ENCODE measurements at regions not wholly inside any gene's neighbourhood (a gene's known extent, or its start where the extent isn't known, plus 50 kb on each side); places are given as distances from the start of the nearest gene placed in this dataset.

- DNase-seq (no peak), ATAC-seq (ENCODE audit: poor library complexity) (no peak)
- intact Hi-C loops (cut with DNase I), result no loop called here
These were observed 359.2 kb upstream of the THRB start for GRCh38 chr3:24853685-24854490.

GRCh38 chr3:24854748-24855147 lies 360.1 kb upstream of the THRB start:
- DNase-seq (no peak), ATAC-seq (ENCODE audit: poor library complexity) (no peak)
- intact Hi-C loops (cut with DNase I), result no loop called here

- intact Hi-C loops (cut with DNase I), result no loop called here
- ATAC-seq (ENCODE audit: poor library complexity) (no peak), DNase-seq (no peak)
These were observed 363.3 kb upstream of the THRB start for GRCh38 chr3:24857945-24858344.

GRCh38 chr3:24863215-24863614 lies 368.6 kb upstream of the THRB start:
- no peak for DNase-seq
- ATAC-seq (ENCODE audit: poor library complexity), result no peak
- intact Hi-C loops (cut with DNase I), result no loop called here

- intact Hi-C loops (cut with DNase I), result no loop called here
- DNase-seq, result no peak
- no peak for ATAC-seq (ENCODE audit: poor library complexity)
These were observed 373.1 kb upstream of the THRB start for GRCh38 chr3:24867783-24868182.

- ATAC-seq (ENCODE audit: poor library complexity), result no peak
- intact Hi-C loops (cut with DNase I), result no loop called here
These were observed 386.6 kb upstream of the THRB start for GRCh38 chr3:24881239-24881638.

GRCh38 chr3:24886501-24886900 lies 391.9 kb upstream of the THRB start:
- no peak for DNase-seq
- intact Hi-C loops (cut with DNase I), result no loop called here
- no peak for ATAC-seq (ENCODE audit: poor library complexity)

More at GRCh38 chr3:24881239-24881638, 386.6 kb upstream of the THRB start:
- no peak for DNase-seq

GRCh38 chr3:24890012-24890411 lies 395.4 kb upstream of the THRB start:
- intact Hi-C loops (cut with DNase I), result no loop called here
- DNase-seq, result no peak

GRCh38 chr3:24899373-24899772 lies 404.7 kb upstream of the THRB start:
- intact Hi-C loops (cut with DNase I), result no loop called here
- no peak for ATAC-seq (ENCODE audit: poor library complexity)
- no peak for DNase-seq

More at GRCh38 chr3:24890012-24890411, 395.4 kb upstream of the THRB start:
- ATAC-seq (ENCODE audit: poor library complexity), result no peak

- ATAC-seq (ENCODE audit: poor library complexity) (no peak), DNase-seq (no peak)
- intact Hi-C loops (cut with DNase I), result no loop called here
These were observed 405.4 kb upstream of the THRB start for GRCh38 chr3:24899901-24900603.

- DNase-seq (no peak), ATAC-seq (ENCODE audit: poor library complexity) (no peak)
- intact Hi-C loops (cut with DNase I), result no loop called here
These were observed 410.6 kb upstream of the THRB start for GRCh38 chr3:24905266-24905665.

- intact Hi-C loops (cut with DNase I), result no loop called here
- ATAC-seq (ENCODE audit: poor library complexity), result no peak
- no peak for DNase-seq
These were observed 412.5 kb upstream of the THRB start for GRCh38 chr3:24907106-24907505.

- intact Hi-C loops (cut with DNase I), result no loop called here
- no peak for DNase-seq
- no peak for ATAC-seq (ENCODE audit: poor library complexity)
These were observed 416.4 kb upstream of the THRB start for GRCh38 chr3:24911076-24911475.

- no peak for DNase-seq
- ATAC-seq (ENCODE audit: poor library complexity), result no peak
- intact Hi-C loops (cut with DNase I), result no loop called here
These were observed 421.0 kb upstream of the THRB start for GRCh38 chr3:24915639-24916038.

GRCh38 chr3:24917908-24918307 lies 423.3 kb upstream of the THRB start:
- ATAC-seq (ENCODE audit: poor library complexity), result no peak
- DNase-seq, result no peak
- intact Hi-C loops (cut with DNase I), result no loop called here

- intact Hi-C loops (cut with DNase I), result no loop called here
- ATAC-seq (ENCODE audit: poor library complexity), result no peak
These were observed 428.9 kb upstream of the THRB start for GRCh38 chr3:24923570-24923969.

GRCh38 chr3:24929521-24929920 lies 434.9 kb upstream of the THRB start:
- intact Hi-C loops (cut with DNase I), result no loop called here
- ATAC-seq (ENCODE audit: poor library complexity) (no peak), DNase-seq (no peak)

More at GRCh38 chr3:24923570-24923969, 428.9 kb upstream of the THRB start:
- DNase-seq, result no peak

GRCh38 chr3:24933401-24933800 lies 438.8 kb upstream of the THRB start:
- DNase-seq, result no peak
- ATAC-seq (ENCODE audit: poor library complexity), result no peak
- intact Hi-C loops (cut with DNase I), result no loop called here

GRCh38 chr3:24936574-24936973 lies 441.9 kb upstream of the THRB start:
- no peak for ATAC-seq (ENCODE audit: poor library complexity)
- intact Hi-C loops (cut with DNase I), result no loop called here
- no peak for DNase-seq

GRCh38 chr3:24937228-24937627 lies 442.6 kb upstream of the THRB start:
- ATAC-seq (ENCODE audit: poor library complexity), result no peak
- DNase-seq, result no peak
- intact Hi-C loops (cut with DNase I), result no loop called here

Data from Right ventricle myocardium superior (tissue), 1 donor.